ENCODE measurements at regions not wholly inside any gene's neighbourhood (a gene's known extent, or its start where the extent isn't known, plus 50 kb on each side); places are given as distances from the start of the nearest gene placed in this dataset.
A peak's percentile ranks its signal among the peaks of the same experiment; 100 is the strongest.

DNA sequence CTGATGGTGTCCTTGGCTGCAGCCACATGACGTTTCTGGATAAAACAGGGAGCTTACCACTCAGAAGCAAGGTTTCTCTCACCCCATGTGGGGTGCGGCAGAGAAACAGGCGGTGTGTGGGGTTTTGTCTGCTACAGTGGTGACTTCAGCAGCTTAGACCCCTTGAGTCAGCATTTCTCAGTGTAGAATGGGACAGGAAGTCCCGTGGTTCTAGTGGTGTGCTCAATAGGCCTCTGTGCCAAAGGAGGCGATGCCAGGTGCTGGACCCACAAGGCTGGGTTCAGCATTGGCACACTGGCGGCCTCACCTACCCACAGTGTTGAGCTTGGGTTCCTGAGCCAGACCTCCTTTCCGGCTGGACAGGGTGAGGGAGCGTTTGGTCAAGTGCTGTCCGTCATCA is 125.2 kb upstream of the SMIM23 start:
- DNase-seq = no peak

GRCh38 chr5:171661143-171661542 is 124.5 kb upstream of the SMIM23 start:
- no peak for DNase-seq

DNA sequence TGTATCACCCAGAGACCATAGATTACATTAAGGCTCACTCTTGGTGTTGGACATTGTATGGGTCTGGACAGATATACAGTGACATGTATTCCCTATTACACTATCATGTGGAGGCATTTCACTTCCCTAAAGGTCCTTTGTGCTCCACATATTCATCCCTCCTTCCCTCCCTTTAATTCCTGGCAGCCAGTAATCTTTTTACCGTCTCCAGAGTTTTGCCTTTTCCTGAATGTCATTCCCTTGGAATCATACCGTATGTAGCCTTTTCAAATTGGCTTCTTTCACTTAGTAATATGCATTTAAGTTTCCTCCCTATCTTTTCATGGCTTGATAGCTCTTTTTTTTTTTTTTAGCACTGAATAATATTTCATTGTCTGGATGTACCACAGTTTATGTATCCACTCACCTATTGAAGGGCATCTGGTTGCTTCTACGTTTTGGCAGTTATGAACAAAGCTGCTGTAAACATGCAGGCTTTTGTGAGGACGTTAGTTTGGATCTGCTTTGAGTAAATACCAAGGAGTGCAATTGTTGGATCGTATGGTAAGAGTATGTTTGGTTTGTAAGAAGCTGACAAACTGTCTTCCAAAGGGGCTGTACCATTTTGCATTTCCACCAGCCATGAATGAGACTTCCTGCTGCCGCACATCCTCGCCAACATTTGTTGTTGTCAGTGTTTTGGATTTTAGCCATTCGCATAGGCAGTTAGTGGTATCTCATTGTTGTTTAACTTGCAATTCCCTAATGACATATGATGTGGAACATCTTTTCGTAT is 122.1 kb upstream of the SMIM23 start:
- no peak for DNase-seq

- no peak for DNase-seq
Observed at GRCh38 chr5:171664489-171664888, 121.1 kb upstream of the SMIM23 start.

GRCh38 chr5:171666815-171667214 is 118.8 kb upstream of the SMIM23 start:
- no peak for DNase-seq

GRCh38 chr5:171667341-171668096 is 118.1 kb upstream of the SMIM23 start:
- no peak for DNase-seq

DNA sequence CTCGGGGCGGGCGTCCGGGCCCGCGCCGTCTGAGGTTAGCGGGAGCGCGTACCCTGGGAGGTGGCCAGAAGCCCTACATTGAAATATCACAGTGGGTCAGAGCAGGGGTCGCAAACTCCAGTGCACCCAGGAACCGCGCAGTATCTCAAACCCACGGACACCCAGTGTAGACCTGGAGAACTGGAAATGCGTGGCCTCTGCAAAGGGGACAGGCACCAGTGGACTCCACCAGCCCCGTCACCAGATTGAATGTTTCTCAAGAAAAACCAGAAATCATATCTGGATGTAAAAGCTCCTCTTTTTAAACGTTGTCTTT is 117.6 kb upstream of the SMIM23 start:
- no peak for DNase-seq

GRCh38 chr5:171669571-171669970 is 116.0 kb upstream of the SMIM23 start:
- no peak for DNase-seq

- DNase-seq = no peak
Observed at GRCh38 chr5:171672556-171672955, 113.1 kb upstream of the SMIM23 start.

DNA sequence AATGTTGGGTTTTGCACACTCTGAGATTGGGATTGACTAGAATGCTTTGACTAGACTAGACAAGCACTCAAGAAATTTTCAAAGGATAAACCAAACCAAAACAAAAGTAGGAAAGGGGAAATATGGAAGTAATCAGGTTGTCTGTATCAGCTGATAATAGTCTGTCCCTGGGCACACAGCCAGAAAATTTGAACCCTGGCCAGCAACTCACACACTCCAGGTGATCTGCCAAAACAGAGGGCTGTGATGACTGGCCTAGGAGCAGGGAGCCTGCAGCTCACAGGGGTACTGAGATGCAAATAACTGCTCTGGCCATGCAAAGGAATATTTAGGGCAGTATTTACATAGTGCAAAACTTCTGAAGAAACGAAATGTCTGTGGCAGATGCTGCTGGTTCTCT is 112.3 kb upstream of the SMIM23 start:
- DNase-seq = no peak

DNA sequence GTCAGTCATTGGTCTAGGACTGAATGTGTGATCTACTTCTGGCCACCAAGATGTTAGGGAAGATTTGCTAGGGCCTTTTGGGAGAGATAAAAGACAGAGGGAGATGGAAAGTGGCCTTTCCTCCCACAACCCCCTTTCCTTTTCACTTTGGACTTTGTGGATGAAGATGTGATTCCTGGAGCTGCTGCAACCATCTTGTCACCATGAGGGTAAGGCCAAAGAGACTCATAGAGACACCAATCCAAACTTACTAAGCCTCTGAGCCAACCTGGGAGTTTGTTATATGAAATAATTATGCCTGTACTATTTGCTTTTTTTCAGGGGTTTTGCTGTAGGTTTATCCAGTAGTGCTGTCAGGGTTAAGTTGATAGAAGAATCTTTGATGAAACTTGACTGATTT is 111.8 kb upstream of the SMIM23 start:
- no peak for DNase-seq

GRCh38 chr5:171675511-171675910 is 110.1 kb upstream of the SMIM23 start:
- DNase-seq = no peak

DNA sequence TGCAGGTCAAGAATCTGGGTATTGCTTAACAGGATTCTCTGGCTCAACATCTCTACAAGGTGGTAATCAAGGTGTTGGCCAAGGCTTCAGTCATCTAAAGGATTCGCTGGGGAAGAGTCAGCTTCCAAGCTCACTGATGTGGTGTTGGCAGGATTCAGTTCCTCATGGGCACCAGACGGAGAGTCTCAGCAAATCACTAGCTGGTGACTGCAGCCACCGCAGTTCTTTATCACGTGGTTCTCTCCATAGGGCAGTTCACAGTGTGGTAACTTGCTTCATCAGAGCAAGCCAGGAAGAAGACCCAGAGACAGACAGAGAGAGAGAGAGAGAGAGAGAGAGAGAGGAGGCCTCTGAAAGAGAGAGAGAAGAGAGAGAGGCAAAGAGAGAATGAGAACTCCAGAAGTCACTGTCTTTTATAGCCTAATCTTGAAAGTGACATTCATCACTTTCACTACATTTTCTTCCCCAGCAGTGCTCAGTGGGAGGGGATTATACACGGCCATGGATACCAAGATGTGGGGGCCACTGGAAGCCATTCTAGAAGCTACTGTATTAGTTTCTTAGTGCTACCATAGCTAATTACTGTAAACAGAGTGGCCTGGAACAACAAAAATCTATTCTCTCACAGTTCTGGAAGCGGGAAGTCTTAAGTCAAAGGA is 109.2 kb upstream of the SMIM23 start:
- peak; percentile 1 to 46 for DNase-seq

GRCh38 chr5:171678646-171679045 is 107.0 kb upstream of the SMIM23 start:
- no peak for DNase-seq

DNA sequence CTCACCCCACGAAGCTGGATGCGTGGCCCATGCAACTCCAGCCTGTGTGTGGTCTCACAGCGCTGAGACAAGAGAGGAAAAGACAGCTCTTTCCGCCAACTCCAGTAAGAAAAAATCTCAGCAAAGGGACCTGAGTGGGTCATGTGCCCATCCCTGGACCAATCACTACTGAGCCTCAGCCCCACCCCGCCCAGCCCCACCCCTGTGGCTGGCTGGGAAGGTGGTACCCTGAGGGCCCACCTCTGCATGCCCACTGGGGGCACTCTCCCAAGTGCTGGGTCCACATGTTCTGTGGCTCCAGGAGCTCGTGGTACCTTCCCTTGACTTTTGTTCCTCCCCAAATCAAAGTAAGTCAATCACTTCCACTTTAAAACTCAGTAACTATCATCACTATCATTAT is 105.1 kb upstream of the SMIM23 start:
- DNase-seq = no peak

- DNase-seq = no peak
Observed at GRCh38 chr5:171681061-171681460, 104.6 kb upstream of the SMIM23 start.

DNA sequence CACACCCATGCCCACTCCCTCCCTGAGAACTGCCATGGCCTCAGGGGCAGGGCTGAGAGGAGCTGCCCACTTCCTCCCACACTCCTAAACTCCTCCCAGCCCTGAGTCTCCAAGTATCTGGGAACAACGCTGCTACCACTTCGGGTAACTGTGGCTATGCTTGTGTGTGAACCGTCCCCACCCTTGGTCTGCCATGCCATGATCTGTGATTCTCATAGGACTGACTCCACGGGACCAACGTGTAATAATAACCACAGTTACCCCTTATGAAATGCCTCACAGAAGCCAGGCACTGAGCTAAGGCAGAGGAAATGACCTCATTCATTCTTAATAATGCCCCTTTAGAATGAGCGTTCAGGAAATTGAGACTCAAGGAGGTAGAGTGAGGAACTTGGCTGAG is 103.9 kb upstream of the SMIM23 start:
- DNase-seq = no peak

- no peak for DNase-seq
Observed at GRCh38 chr5:171682801-171683200, 102.8 kb upstream of the SMIM23 start.

GRCh38 chr5:171684169-171684568 is 101.4 kb upstream of the SMIM23 start:
- no peak for DNase-seq

DNA sequence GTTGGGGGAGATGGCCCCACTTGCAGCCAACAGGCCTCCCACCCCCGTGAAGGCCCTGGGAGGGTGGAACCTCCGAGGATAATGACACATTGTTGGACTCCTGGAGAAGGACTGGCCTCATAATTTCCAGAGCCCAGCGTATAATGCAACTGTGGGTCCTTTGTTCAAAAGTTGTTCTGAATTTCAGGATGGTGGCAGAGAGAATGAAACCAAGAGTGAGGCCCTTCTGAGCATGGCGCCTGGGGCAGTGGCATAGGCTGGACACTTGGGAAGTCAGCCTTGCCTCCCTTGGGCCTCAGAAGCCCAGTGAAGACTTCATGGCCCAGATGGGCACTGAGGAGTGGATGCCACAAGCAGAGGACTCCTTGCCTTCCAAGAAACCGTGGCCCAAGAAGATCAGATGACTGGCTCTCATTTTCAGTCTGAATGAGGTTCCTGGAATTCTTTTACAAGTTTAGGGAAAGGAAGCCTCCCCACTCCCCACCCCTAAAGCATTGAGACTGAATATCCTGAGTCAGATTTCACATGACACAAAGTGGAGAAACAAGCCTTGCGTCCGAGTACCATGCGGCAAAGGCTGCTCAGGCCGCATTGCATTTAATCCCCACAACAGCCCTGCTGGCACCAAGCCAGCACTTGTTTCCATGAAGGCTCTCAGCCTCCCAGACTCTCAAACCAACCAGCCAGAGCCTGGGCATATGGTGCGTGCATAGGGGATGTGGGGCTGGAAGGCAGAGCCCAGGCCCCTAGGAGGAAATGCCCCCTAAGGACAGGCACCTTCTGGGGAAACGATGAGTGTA is 96.7 kb upstream of the SMIM23 start:
- DNase-seq = no peak

GRCh38 chr5:171689853-171690417 is 95.7 kb upstream of the SMIM23 start:
- no peak for DNase-seq

DNA sequence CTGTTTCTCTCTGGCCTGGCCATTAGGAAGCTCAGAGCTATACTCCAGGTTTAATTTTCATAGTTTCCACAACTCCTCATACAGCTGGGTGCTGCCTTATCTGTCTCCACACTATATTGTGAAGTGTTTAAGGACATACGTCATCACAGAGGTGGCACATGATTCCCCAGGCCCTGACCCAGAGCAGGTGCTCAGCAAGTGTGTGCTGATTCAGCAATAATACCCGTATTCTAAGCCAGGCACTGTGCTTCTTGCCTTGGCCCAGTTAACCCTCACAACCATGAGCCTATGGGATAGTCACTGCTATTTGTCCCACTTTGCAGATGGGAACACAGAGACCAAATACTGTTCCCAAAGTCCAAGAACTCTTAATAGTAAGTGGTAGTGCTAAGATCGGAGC is 93.5 kb upstream of the SMIM23 start:
- DNase-seq = no peak

DNA sequence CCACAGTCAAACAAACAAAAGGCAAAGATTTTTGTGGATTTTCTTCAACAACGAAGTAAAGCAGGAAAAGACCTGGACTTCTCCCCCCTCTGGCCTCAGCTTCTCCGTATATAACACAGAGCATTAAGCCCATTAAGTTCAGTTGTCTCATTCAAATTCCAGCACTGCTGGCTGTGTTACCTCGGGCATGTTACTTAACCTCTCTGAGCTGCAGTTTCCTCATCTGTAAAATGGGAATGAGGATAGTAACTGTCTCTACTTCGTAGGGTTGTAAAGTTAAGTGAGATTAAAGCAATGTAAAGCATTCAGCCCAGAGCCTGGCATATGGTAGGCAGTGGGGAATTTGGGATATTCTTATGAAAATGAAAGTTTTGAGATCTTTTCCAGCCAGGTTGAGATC is 92.7 kb upstream of the SMIM23 start:
- DNase-seq = no peak

All from CD4-positive, alpha-beta T cell treated with Interleukin-1 beta for 1 hour (primary cell).